Transverse colon (tissue), 4 donors: ENCODE measurements at regions not wholly inside any gene's neighbourhood (a gene's known extent, or its start where the extent isn't known, plus 50 kb on each side); places are given as distances from the start of the nearest gene placed in this dataset.

Experiments
- CTCF ChIP-seq, 5 experiments: fragments of 200-600 bp in 3 of 5; fragments of 450-650 bp in 2 of 5; sonication (generic) in 3 of 5; IDR thresholded peaks; 1 replicate in 2 of 5; 2 replicates in 3 of 5; pipeline ENCODE4 v1.5.1; 2016 to 2017; ENCODE audit warnings: antibody characterized with exemption in 5 of 5, inconsistent platforms in 3 of 5, mild to moderate bottlenecking in 2 of 5, moderate library complexity in 1 of 5
- POLR2AphosphoS5 ChIP-seq, 3 donors: sonication (generic); formaldehyde crosslinking; IDR thresholded peaks; one replicate each; pipeline ENCODE4 v1.6.1; 2016; ENCODE audit warnings: antibody characterized with exemption in 3 of 3

GRCh38 chr2:144975881-144976280 lies 456.0 kb upstream of the ZEB2 start:
- TF ChIP-seq CTCF (IDR thresholded peaks at IDR 0.05) (no peak), POLR2AphosphoS5 (IDR thresholded peaks at IDR 0.05) (no peak)
